ENCODE measurements at regions not wholly inside any gene's neighbourhood (a gene's known extent, or its start where the extent isn't known, plus 50 kb on each side); places are given as distances from the start of the nearest gene placed in this dataset.
"Not testable (repeated sequence)": the region's sequence is repeated elsewhere in the genome, so short reads cannot be mapped to it uniquely, and the experiment has no call there.

DNA sequence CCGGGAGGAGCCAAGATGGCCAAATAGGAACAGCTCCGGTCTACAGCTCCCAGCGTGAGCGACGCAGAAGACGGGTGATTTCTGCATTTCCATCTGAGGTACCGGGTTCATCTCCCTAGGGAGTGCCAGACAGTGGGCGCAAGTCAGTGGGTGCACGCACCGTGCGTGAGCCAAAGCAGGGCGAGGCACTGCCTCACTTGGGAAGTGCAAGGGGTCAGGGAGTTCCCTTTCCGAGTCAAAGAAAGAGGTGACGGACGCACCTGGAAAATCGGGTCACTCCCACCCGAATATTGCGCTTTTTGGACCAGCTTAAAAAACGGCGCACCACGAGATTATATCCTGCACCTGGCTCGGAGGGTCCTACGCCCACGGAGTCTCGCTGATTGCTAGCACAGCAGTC is 400.8 kb upstream of the KLHL29 start:
- not testable (repeated sequence) for TF ChIP-seq CTCF, POLR2A, POLR2AphosphoS5 (IDR thresholded peaks at IDR 0.05)
